BJ (cell line): ENCODE measurements at regions not wholly inside any gene's neighbourhood (a gene's known extent, or its start where the extent isn't known, plus 50 kb on each side); places are given as distances from the start of the nearest gene placed in this dataset.

Experiments
- CTCF ChIA-PET: fragments of 350-600 bp; formaldehyde crosslinking; extraction: SDS; loops from one replicate; lab custom pipeline; 2021; ENCODE audit warnings: antibody characterized with exemption, inconsistent platforms; lab: Yijun Ruan, JAX
- POLR2A ChIA-PET: fragments of 300-600 bp; sonication (Branson Sonifier 250); formaldehyde crosslinking; extraction: SDS; loops from one replicate; lab custom pipeline; 2021; ENCODE audit warnings: antibody characterized with exemption; lab: Charles Lee
- DNase-seq: peaks from one replicate; pipeline ENCODE4 v3.0.0-alpha.2; 2011; ENCODE audit warnings: low read depth
- H3K27me3 ChIP-seq: 2 replicates; pipeline ENCODE4 v1.6.0; 2011; ENCODE audit warnings: low read length; ENCODE audit not compliant: control insufficient read depth, insufficient read depth
- H3K36me3 ChIP-seq: 2 replicates; pipeline ENCODE4 v1.5.1; 2011; ENCODE audit warnings: low read length; ENCODE audit not compliant: control insufficient read depth, insufficient read depth
- H3K4me3 ChIP-seq: 2 replicates; pipeline ENCODE4 v1.5.1; 2011; ENCODE audit warnings: low read depth, mild to moderate bottlenecking, control low read depth, low read length
- TF ChIP-seq, protein P1 (sequence below): IDR thresholded peaks from 2 replicates; pipeline ENCODE4 v1.5.1; 2011; ENCODE audit warnings: low read depth, mild to moderate bottlenecking, control low read depth, inconsistent platforms, low read length, moderate library complexity; ENCODE audit not compliant: insufficient read depth

DNA sequence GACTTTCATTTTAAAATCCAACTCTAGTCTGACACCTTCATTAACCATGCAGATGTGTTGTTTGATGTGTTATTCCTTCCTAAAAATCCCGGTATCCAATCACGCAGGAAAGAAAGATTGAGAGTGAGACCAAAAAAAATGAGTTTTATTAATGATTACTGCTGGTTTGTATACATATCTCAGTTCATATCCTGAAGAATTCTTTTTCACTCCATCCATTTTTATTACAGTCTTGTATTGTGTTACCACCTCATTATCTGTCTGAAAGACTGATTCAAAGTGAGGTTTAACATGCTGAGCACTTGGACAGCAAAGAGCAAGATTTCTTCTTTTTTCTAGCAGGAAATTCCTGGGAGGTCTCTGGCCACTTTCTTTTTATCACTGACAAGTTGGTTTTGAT, 268.3 kb downstream of the CDH11 start:
- POLR2A ChIA-PET = no interaction called here
- H3K4me3 ChIP-seq = no peak overlapping the region
- CTCF ChIA-PET = no interaction called here
- TF ChIP-seq, protein P1, sequence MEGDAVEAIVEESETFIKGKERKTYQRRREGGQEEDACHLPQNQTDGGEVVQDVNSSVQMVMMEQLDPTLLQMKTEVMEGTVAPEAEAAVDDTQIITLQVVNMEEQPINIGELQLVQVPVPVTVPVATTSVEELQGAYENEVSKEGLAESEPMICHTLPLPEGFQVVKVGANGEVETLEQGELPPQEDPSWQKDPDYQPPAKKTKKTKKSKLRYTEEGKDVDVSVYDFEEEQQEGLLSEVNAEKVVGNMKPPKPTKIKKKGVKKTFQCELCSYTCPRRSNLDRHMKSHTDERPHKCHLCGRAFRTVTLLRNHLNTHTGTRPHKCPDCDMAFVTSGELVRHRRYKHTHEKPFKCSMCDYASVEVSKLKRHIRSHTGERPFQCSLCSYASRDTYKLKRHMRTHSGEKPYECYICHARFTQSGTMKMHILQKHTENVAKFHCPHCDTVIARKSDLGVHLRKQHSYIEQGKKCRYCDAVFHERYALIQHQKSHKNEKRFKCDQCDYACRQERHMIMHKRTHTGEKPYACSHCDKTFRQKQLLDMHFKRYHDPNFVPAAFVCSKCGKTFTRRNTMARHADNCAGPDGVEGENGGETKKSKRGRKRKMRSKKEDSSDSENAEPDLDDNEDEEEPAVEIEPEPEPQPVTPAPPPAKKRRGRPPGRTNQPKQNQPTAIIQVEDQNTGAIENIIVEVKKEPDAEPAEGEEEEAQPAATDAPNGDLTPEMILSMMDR = no peak
- H3K27me3 ChIP-seq = no peaks in the 10 kb centered on the region
- no peaks in the 10 kb centered on the region for H3K36me3 ChIP-seq
- no peak for DNase-seq

GRCh38 chr16:64846966-64847365, 274.9 kb downstream of the CDH11 start:
- H3K36me3 ChIP-seq = no peaks in the 10 kb centered on the region
- DNase-seq = no peak
- H3K4me3 ChIP-seq = no peak overlapping the region
- ChIA-PET POLR2A (no interaction called here), CTCF (no interaction called here)
- no peaks in the 10 kb centered on the region for H3K27me3 ChIP-seq
- TF ChIP-seq, protein P1 = no peak

DNA sequence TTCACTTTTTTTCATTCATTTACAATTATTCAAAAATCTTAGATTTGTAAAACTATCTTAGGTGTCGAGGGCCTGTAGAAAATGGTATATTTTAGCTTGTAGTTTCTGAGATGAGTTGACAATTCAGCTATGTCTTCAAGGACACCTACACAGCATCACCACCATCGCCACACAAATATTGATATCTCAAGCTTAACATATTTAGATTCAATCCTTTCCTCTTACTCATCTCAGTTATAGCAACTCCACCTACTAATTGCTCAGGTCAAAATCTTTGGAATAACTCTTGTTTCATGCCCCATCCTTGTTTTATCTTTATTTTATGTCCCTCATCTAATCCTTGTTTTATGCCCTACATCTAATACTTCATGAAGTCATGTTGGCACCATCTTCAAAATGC, 276.8 kb downstream of the CDH11 start:
- no peak for DNase-seq
- CTCF ChIA-PET = interaction anchor here (1.2 kb wide), 1 partner anchor 10 kb away, joined by 3 read pairs; no protein-coding TSS in a partner anchor
- Histone ChIP-seq H3K27me3 (no peaks in the 10 kb centered on the region), H3K4me3 (no peak overlapping the region), H3K36me3 (no peaks in the 10 kb centered on the region)
- TF ChIP-seq, protein P1 = no peak
- POLR2A ChIA-PET = no interaction called here

DNA sequence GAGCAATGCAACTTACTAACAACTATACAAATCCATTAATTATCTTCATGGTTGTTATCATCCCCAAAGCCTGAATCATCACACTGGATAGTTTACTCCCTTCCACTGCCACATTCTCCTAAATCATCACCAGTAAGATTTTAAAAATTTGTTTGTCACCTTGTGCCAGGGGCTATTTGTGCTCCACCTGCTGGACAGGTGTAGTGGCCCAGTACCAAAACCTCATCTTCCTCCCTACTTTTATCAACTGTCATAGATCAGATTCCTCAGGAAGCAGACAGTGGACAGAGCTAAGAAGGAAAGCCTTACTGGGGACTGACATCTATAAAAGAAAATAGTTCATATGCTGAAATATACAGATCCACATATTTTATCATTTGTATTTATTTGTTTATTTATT, 280.4 kb downstream of the CDH11 start:
- ChIA-PET CTCF (interaction anchor here (0.6 to 1.2 kb wide), 3 partner anchors 9 to 635 kb away, joined by 3 to 9 read pairs (median 4); no protein-coding TSS in a partner anchor), POLR2A (no interaction called here)
- Histone ChIP-seq H3K27me3 (no peaks in the 10 kb centered on the region; the same call in 1 of the 2 replicates), H3K4me3 (no peak overlapping the region), H3K36me3 (no peaks in the 10 kb centered on the region)
- TF ChIP-seq, protein P1 = no peak
- no peak for DNase-seq

DNA sequence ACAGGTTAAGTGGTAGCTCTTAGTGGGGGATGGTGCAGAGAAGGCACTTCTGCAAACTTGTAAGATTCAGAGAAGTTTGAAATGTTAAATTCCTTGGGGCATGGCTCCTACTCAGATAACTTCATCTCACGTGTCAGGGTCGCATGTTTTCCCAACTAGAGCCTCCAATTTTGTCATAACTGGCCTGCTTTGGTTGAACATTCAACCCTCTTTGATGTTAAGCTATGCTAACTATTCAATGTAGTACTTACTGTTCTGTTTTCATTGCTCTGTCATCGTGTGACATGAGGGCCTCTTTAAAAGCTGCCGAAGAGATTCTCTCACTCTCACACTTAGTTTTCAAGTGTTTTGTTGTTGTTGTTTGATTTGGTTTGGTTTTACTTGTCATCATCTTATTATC, 280.8 kb downstream of the CDH11 start:
- Histone ChIP-seq H3K36me3 (no peaks in the 10 kb centered on the region), H3K4me3 (no peak overlapping the region), H3K27me3 (no peaks in the 10 kb centered on the region; the same call in 1 of the 2 replicates)
- CTCF ChIA-PET = interaction anchor here (0.6 to 1.2 kb wide), 3 partner anchors 9 to 634 kb away, joined by 3 to 9 read pairs (median 4); no protein-coding TSS in a partner anchor
- POLR2A ChIA-PET = no interaction called here
- DNase-seq = no peak
- TF ChIP-seq, protein P1 = no peak
